ENCODE measurements at regions not wholly inside any gene's neighbourhood (a gene's known extent, or its start where the extent isn't known, plus 50 kb on each side); places are given as distances from the start of the nearest gene placed in this dataset.

GRCh38 chr3:18080198-18080689 is 337.8 kb upstream of the TBC1D5 start:
- H3K4me3 Mint-ChIP-seq, result no peak overlapping the region
- H3K27ac Mint-ChIP-seq, result no peak overlapping the region
- ATAC-seq (ENCODE audit: poor library complexity) (no peak), DNase-seq (no peak)
- no peaks in the 10 kb centered on the region for H3K9me3 ChIP-seq (ENCODE audit: control insufficient read depth in 1 of 2, insufficient read depth in 1 of 2, low read length in 2 of 2)
- no peaks in the 10 kb centered on the region for H3K4me1 ChIP-seq (ENCODE audit: insufficient read depth, low read length)
- POLR2A ChIA-PET, result no interaction called here
- H3K36me3 Mint-ChIP-seq (ENCODE audit: low read depth), result no peaks in the 10 kb centered on the region
- H3K27ac ChIP-seq (ENCODE audit: low read depth in 1 of 2, low read length in 2 of 2), result no peak overlapping the region
- CTCF ChIA-PET, result no interaction called here
- H3K9me3 Mint-ChIP-seq, result no peaks in the 10 kb centered on the region
- intact Hi-C loops (cut with DNase I, micrococcal nuclease), result no loop called here
- H3K27me3 ChIP-seq (ENCODE audit: control insufficient read depth in 1 of 2, insufficient read depth in 2 of 2, low read length in 2 of 2), result peaks cover 0 to 4% of the 10 kb centered on the region in 2 experiments
- no peak overlapping the region for H3K4me3 ChIP-seq (ENCODE audit: low read length)
- no peak for TF ChIP-seq CTCF (IDR thresholded peaks at IDR 0.05)
- H3K27me3 Mint-ChIP-seq, result peaks cover 12% of the 10 kb centered on the region
- H3K4me1 Mint-ChIP-seq (ENCODE audit: low read depth), result no peaks in the 10 kb centered on the region
- H3K36me3 ChIP-seq (ENCODE audit: insufficient read depth, low read length), result no peaks in the 10 kb centered on the region

DNA sequence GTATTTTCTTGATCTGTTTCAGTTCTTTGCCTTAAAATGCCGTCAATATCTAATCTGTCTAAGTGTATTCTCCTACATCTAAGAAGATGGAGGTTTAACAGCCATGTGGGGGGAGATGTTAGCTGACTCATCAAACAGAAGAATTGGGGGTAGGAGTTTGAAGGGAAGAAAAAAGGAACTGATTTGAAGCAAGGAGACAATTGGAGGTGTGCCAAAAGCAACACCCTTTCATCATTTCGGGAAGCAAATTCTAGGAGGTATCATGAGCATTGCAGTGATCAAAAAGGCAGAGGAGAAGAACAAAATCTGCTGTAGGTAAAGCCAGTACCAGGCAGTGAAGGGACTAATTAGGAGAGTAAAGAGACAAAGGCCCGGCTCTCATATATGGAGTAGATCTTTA is 337.3 kb upstream of the TBC1D5 start:
- Mint-ChIP-seq H3K9me3 (no peaks in the 10 kb centered on the region), H3K4me3 (no peak overlapping the region), H3K27ac (no peak overlapping the region), H3K4me1 (ENCODE audit: low read depth) (no peaks in the 10 kb centered on the region), H3K27me3 (peaks cover 10% of the 10 kb centered on the region), H3K36me3 (ENCODE audit: low read depth) (no peaks in the 10 kb centered on the region)
- TF ChIP-seq CTCF (IDR thresholded peaks at IDR 0.05), result no peak
- no peak for DNase-seq
- ChIA-PET POLR2A (no interaction called here), CTCF (no interaction called here)
- H3K9me3 ChIP-seq (ENCODE audit: control insufficient read depth in 1 of 2, insufficient read depth in 1 of 2, low read length in 2 of 2), result no peaks in the 10 kb centered on the region
- no peaks in the 10 kb centered on the region for H3K4me1 ChIP-seq (ENCODE audit: insufficient read depth, low read length)
- H3K27me3 ChIP-seq (ENCODE audit: control insufficient read depth in 1 of 2, insufficient read depth in 2 of 2, low read length in 2 of 2), result peaks cover 0 to 4% of the 10 kb centered on the region in 2 experiments
- intact Hi-C loops (cut with DNase I, micrococcal nuclease), result loop anchor here in 1 of 2 experiments (1.0 kb wide), 1 partner anchor 10 kb away; no protein-coding TSS in a partner anchor
- no peaks in the 10 kb centered on the region for H3K36me3 ChIP-seq (ENCODE audit: insufficient read depth, low read length)
- H3K4me3 ChIP-seq (ENCODE audit: low read length), result no peak overlapping the region
- ATAC-seq (ENCODE audit: poor library complexity), result no peak
- no peak overlapping the region for H3K27ac ChIP-seq (ENCODE audit: low read depth in 1 of 2, low read length in 2 of 2)

DNA sequence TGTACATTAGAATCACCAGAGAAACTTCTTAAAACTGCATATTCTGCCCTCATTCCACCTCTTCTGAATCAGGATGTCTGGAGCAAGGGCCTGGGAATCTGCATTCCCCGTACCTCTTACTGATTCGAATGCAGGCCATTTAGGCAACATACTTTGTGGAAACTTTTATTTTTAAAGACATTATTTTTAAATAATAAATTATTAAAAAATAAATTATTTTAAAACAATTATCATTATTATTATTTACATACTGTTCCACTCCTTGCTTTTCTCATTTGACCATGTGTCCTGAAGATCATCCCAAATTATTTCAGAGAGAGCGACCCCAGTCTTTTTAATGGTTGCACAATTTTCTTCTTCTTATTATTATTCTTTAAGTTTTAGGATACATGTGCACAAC is 336.6 kb upstream of the TBC1D5 start:
- H3K36me3 ChIP-seq (ENCODE audit: insufficient read depth, low read length), result no peaks in the 10 kb centered on the region
- H3K4me1 Mint-ChIP-seq (ENCODE audit: low read depth), result no peaks in the 10 kb centered on the region
- H3K4me1 ChIP-seq (ENCODE audit: insufficient read depth, low read length), result no peaks in the 10 kb centered on the region
- no peaks in the 10 kb centered on the region for H3K36me3 Mint-ChIP-seq (ENCODE audit: low read depth)
- no peak overlapping the region for H3K4me3 Mint-ChIP-seq
- H3K9me3 ChIP-seq (ENCODE audit: control insufficient read depth in 1 of 2, insufficient read depth in 1 of 2, low read length in 2 of 2), result no peaks in the 10 kb centered on the region
- H3K9me3 Mint-ChIP-seq, result no peaks in the 10 kb centered on the region
- intact Hi-C loops (cut with DNase I, micrococcal nuclease), result loop anchor here in 1 of 2 experiments (1.0 kb wide), 1 partner anchor 10 kb away; no protein-coding TSS in a partner anchor
- H3K27me3 ChIP-seq (ENCODE audit: control insufficient read depth in 1 of 2, insufficient read depth in 2 of 2, low read length in 2 of 2), result peaks cover 0 to 4% of the 10 kb centered on the region in 2 experiments
- ChIA-PET CTCF (no interaction called here), POLR2A (no interaction called here)
- peaks cover 10% of the 10 kb centered on the region for H3K27me3 Mint-ChIP-seq
- no peak overlapping the region for H3K27ac Mint-ChIP-seq
- no peak overlapping the region for H3K4me3 ChIP-seq (ENCODE audit: low read length)
- no peak for DNase-seq
- ATAC-seq (ENCODE audit: poor library complexity), result no peak
- H3K27ac ChIP-seq (ENCODE audit: low read depth in 1 of 2, low read length in 2 of 2), result no peak overlapping the region
- TF ChIP-seq CTCF (IDR thresholded peaks at IDR 0.05), result no peak
